ENCODE measurements at regions not wholly inside any gene's neighbourhood (a gene's known extent, or its start where the extent isn't known, plus 50 kb on each side); places are given as distances from the start of the nearest gene placed in this dataset. TPM values are rescaled to one million over a fixed set of nuclear protein-coding genes. Genes with fewer than 3 reads are reported as not detected.
A peak's percentile ranks its signal among the peaks of the same experiment; 100 is the strongest.

DNA sequence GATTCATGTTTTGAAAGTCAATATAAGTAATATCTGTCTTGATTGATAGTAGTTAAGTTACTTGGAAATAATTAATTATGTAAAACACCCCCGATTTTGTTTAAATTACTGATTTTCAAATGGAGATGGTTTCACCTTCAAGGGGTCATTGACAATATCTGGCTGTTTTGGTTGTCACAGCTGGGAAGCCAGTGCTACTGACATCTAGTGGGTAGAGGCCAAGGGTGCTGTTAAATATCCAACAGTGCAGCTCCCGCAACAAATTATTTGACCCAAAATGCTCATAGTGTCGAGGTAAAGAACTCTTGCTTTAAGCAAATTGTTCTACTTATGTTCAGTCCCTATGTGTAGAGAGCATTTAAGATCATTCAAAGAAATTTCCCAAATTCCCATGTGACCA is 50.6 kb upstream of the PCDH20 start:
- no peak overlapping the region for H2AK5ac ChIP-seq (ENCODE audit: insufficient read length, low read length)
- H2BK5ac ChIP-seq (ENCODE audit: insufficient read length, low read length) = no peak overlapping the region
- H3K23me2 ChIP-seq (ENCODE audit: insufficient read length, low read depth, low read length, poor library complexity, severe bottlenecking) = no peaks in the 10 kb centered on the region
- H3T11ph ChIP-seq (ENCODE audit: low read length) = no peak overlapping the region
- H3K23ac ChIP-seq (ENCODE audit: insufficient read length, low read depth, low read length) = no peak overlapping the region
- H3K27me3 ChIP-seq (ENCODE audit: insufficient read depth, low read length) = no peaks in the 10 kb centered on the region
- no peak overlapping the region for H4K8ac ChIP-seq (replicated peaks; ENCODE audit: insufficient read length, low read depth, low read length)
- no peak overlapping the region for H4K91ac ChIP-seq (ENCODE audit: insufficient read length, low read depth, low read length)
- WGBS (ENCODE audit: extremely low coverage, insufficient read length, low lambda C conversion rate) = no CpG with 5 or more reads among the region's 3 CpGs
- Mint-ChIP-seq H3K27ac (no peak overlapping the region), H3K27me3 (ENCODE audit: low read depth) (no peaks in the 10 kb centered on the region), H3K36me3 (ENCODE audit: insufficient read depth in 1 of 3, low read depth in 3 of 3) (no peaks in the 10 kb centered on the region), H3K9me3 (no peaks in the 10 kb centered on the region), H3K4me1 (no peaks in the 10 kb centered on the region), H3K4me3 (no peak overlapping the region)
- no peak overlapping the region for H3K18ac ChIP-seq (ENCODE audit: insufficient read length, low read depth, low read length)
- no peak overlapping the region for H3K14ac ChIP-seq (ENCODE audit: insufficient read depth, low read length)
- H3K79me1 ChIP-seq (ENCODE audit: insufficient read depth, low read depth, low read length, poor library complexity, severe bottlenecking) = no peaks in the 10 kb centered on the region
- no peak overlapping the region for H4K5ac ChIP-seq (ENCODE audit: insufficient read length, low read depth, low read length)
- no peaks in the 10 kb centered on the region for H3K9me3 ChIP-seq (ENCODE audit: control insufficient read depth, low read depth, low read length)
- no peak overlapping the region for H2BK15ac ChIP-seq (ENCODE audit: low read depth, low read length)
- no peak overlapping the region for H2BK20ac ChIP-seq (ENCODE audit: low read depth, low read length, poor library complexity, severe bottlenecking)
- H3K79me2 ChIP-seq (ENCODE audit: insufficient read depth, low read length) = no peaks in the 10 kb centered on the region
- no peak overlapping the region for H3K56ac ChIP-seq (ENCODE audit: insufficient read length, low read depth, low read length)
- H3K27ac ChIP-seq (ENCODE audit: insufficient read length, low read depth, low read length) = no peak overlapping the region
- H3K4ac ChIP-seq (ENCODE audit: low read depth, low read length) = no peak overlapping the region
- H2BK120ac ChIP-seq (ENCODE audit: low read depth, low read length, poor library complexity, severe bottlenecking) = no peak overlapping the region
- H2BK12ac ChIP-seq (ENCODE audit: insufficient read length, low read depth, low read length) = no peak overlapping the region
- H2AFZ ChIP-seq (ENCODE audit: low read length) = no peak overlapping the region
- H3K4me2 ChIP-seq (ENCODE audit: insufficient read depth, insufficient read length, low read length) = no peak overlapping the region
- peak; percentile 36 for DNase-seq
- no peak overlapping the region for H3K9ac ChIP-seq (ENCODE audit: extremely low read depth, insufficient read length, low read length)
- no peaks in the 10 kb centered on the region for H3K4me1 ChIP-seq (ENCODE audit: insufficient read depth, low read length)
- TF ChIP-seq, protein P1, sequence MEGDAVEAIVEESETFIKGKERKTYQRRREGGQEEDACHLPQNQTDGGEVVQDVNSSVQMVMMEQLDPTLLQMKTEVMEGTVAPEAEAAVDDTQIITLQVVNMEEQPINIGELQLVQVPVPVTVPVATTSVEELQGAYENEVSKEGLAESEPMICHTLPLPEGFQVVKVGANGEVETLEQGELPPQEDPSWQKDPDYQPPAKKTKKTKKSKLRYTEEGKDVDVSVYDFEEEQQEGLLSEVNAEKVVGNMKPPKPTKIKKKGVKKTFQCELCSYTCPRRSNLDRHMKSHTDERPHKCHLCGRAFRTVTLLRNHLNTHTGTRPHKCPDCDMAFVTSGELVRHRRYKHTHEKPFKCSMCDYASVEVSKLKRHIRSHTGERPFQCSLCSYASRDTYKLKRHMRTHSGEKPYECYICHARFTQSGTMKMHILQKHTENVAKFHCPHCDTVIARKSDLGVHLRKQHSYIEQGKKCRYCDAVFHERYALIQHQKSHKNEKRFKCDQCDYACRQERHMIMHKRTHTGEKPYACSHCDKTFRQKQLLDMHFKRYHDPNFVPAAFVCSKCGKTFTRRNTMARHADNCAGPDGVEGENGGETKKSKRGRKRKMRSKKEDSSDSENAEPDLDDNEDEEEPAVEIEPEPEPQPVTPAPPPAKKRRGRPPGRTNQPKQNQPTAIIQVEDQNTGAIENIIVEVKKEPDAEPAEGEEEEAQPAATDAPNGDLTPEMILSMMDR (conservative IDR thresholded peaks at IDR 0.05) = peak; percentile 67
- no peaks in the 10 kb centered on the region for H4K20me1 ChIP-seq (ENCODE audit: control insufficient read depth, insufficient read depth, insufficient read length)

Small RNAs in the stretch of these regions (microRNA-seq; reads per million reads assigned to microRNA genes)
- gene MIR4704 (ENCODE audit: borderline microRNAs expressed) (not detected), gene MIR548X2 (ENCODE audit: borderline microRNAs expressed) (not detected)
